Activated naive CD4-positive, alpha-beta T cell treated with anti-CD3 and anti-CD28 coated beads, Interleukin-2, amount 10 ng/mL, durations not matched to agents 7 days and 5 days (primary cell): ENCODE measurements at regions not wholly inside any gene's neighbourhood (a gene's known extent, or its start where the extent isn't known, plus 50 kb on each side); places are given as distances from the start of the nearest gene placed in this dataset.

ENCODE experiments used
- CTCF ChIA-PET: fragments of 350-600 bp; sonication (Branson Sonifier 250); formaldehyde crosslinking; loops from one replicate; lab custom pipeline; 2021; ENCODE audit warnings: antibody characterized with exemption; lab: Charles Lee
- DNase-seq: peaks from one replicate; pipeline ENCODE4 v3.0.0-alpha.2; 2020
- H3K27ac Mint-ChIP-seq: one replicate; pipeline ENCODE4 v1.8.0; 2021; ENCODE audit warnings: mild to moderate bottlenecking, moderate library complexity, mixed read lengths
- H3K27me3 Mint-ChIP-seq: one replicate; pipeline ENCODE4 v1.8.0; 2021; ENCODE audit warnings: mild to moderate bottlenecking, mixed read lengths
- H3K36me3 Mint-ChIP-seq: one replicate; pipeline ENCODE4 v1.8.0; 2021; ENCODE audit warnings: mixed read lengths
- H3K4me1 Mint-ChIP-seq: one replicate; pipeline ENCODE4 v1.8.0; 2021; ENCODE audit warnings: mixed read lengths
- H3K4me3 Mint-ChIP-seq: one replicate; pipeline ENCODE4 v1.8.0; 2021; ENCODE audit warnings: mild to moderate bottlenecking, moderate library complexity, mixed read lengths
- H3K9me3 Mint-ChIP-seq: one replicate; pipeline ENCODE4 v1.8.0; 2021; ENCODE audit warnings: mixed read lengths

- Mint-ChIP-seq H3K27me3 (peaks cover 11% of the 10 kb centered on the region), H3K36me3 (no peaks in the 10 kb centered on the region), H3K9me3 (no peaks in the 10 kb centered on the region), H3K4me3 (no peak overlapping the region), H3K27ac (no peak overlapping the region), H3K4me1 (no peaks in the 10 kb centered on the region)
- CTCF ChIA-PET: no interaction called here
- no peak for DNase-seq
Observed at GRCh38 chr6:6764764-6765434, 176.4 kb downstream of the LY86 start.

- H3K27ac Mint-ChIP-seq: no peak overlapping the region
- no peak overlapping the region for H3K4me3 Mint-ChIP-seq
- H3K27me3 Mint-ChIP-seq: peaks cover 15% of the 10 kb centered on the region
- H3K9me3 Mint-ChIP-seq: no peaks in the 10 kb centered on the region
- DNase-seq: no peak
- H3K36me3 Mint-ChIP-seq: no peaks in the 10 kb centered on the region
- no peaks in the 10 kb centered on the region for H3K4me1 Mint-ChIP-seq
- CTCF ChIA-PET: no interaction called here
Observed at GRCh38 chr6:6766230-6766905, 177.8 kb downstream of the LY86 start.

- Mint-ChIP-seq H3K27me3 (peaks cover 19% of the 10 kb centered on the region), H3K4me1 (no peaks in the 10 kb centered on the region), H3K27ac (no peak overlapping the region), H3K9me3 (no peaks in the 10 kb centered on the region), H3K36me3 (no peaks in the 10 kb centered on the region), H3K4me3 (no peak overlapping the region)
- CTCF ChIA-PET: no interaction called here
- DNase-seq: no peak
Observed at GRCh38 chr6:6769466-6769865, 180.9 kb downstream of the LY86 start.

- Mint-ChIP-seq H3K4me1 (no peaks in the 10 kb centered on the region), H3K27ac (no peak overlapping the region), H3K36me3 (no peaks in the 10 kb centered on the region), H3K4me3 (no peak overlapping the region), H3K9me3 (no peaks in the 10 kb centered on the region), H3K27me3 (peaks cover 23% of the 10 kb centered on the region)
- CTCF ChIA-PET: interaction anchor here (1.2 to 1.7 kb wide), 2 partner anchors 12 to 472 kb away, joined by 3 to 4 read pairs; no protein-coding TSS in a partner anchor
- DNase-seq: no peak
Observed at GRCh38 chr6:6771224-6771945, 182.9 kb downstream of the LY86 start.

GRCh38 chr6:6771964-6772363, 183.4 kb downstream of the LY86 start:
- Mint-ChIP-seq H3K27ac (no peak overlapping the region), H3K4me1 (no peaks in the 10 kb centered on the region), H3K27me3 (peaks cover 20% of the 10 kb centered on the region), H3K36me3 (no peaks in the 10 kb centered on the region), H3K9me3 (peaks cover 2% of the 10 kb centered on the region), H3K4me3 (no peak overlapping the region)
- CTCF ChIA-PET: interaction anchor here (1.2 to 1.7 kb wide), 2 partner anchors 12 to 471 kb away, joined by 3 to 4 read pairs; no protein-coding TSS in a partner anchor
- DNase-seq: no peak

GRCh38 chr6:6772751-6773150, 184.2 kb downstream of the LY86 start:
- H3K9me3 Mint-ChIP-seq: peaks cover 2% of the 10 kb centered on the region

GRCh38 chr6:6775074-6775473, 186.6 kb downstream of the LY86 start:
- no peaks in the 10 kb centered on the region for H3K4me1 Mint-ChIP-seq
- H3K36me3 Mint-ChIP-seq: no peaks in the 10 kb centered on the region
- no peak for DNase-seq
- peaks cover 2% of the 10 kb centered on the region for H3K9me3 Mint-ChIP-seq
- CTCF ChIA-PET: no interaction called here
- H3K27ac Mint-ChIP-seq: no peak overlapping the region
- no peak overlapping the region for H3K4me3 Mint-ChIP-seq
- peaks cover 35% of the 10 kb centered on the region for H3K27me3 Mint-ChIP-seq

More at GRCh38 chr6:6772751-6773150, 184.2 kb downstream of the LY86 start:
- Mint-ChIP-seq H3K36me3 (no peaks in the 10 kb centered on the region), H3K27me3 (peaks cover 20% of the 10 kb centered on the region), H3K4me3 (no peak overlapping the region), H3K4me1 (no peaks in the 10 kb centered on the region), H3K27ac (no peak overlapping the region)
- CTCF ChIA-PET: interaction anchor here (0.6 to 1.7 kb wide), 2 partner anchors 471 to 842 kb away, joined by 3 read pairs; no protein-coding TSS in a partner anchor
- no peak for DNase-seq

- no peaks in the 10 kb centered on the region for H3K36me3 Mint-ChIP-seq
- no peaks in the 10 kb centered on the region for H3K4me1 Mint-ChIP-seq
- no peak overlapping the region for H3K27ac Mint-ChIP-seq
- H3K9me3 Mint-ChIP-seq: peaks cover 2% of the 10 kb centered on the region
- no peak overlapping the region for H3K4me3 Mint-ChIP-seq
- peaks cover 40% of the 10 kb centered on the region for H3K27me3 Mint-ChIP-seq
- CTCF ChIA-PET: no interaction called here
- DNase-seq: no peak
Observed at GRCh38 chr6:6780231-6780630, 191.7 kb downstream of the LY86 start.

GRCh38 chr6:6781172-6781872, 192.8 kb downstream of the LY86 start:
- no peak overlapping the region for H3K27ac Mint-ChIP-seq
- no peak overlapping the region for H3K4me3 Mint-ChIP-seq
- peaks cover under 1% of the 10 kb centered on the region for H3K4me1 Mint-ChIP-seq
- peaks cover 2% of the 10 kb centered on the region for H3K9me3 Mint-ChIP-seq
- no peak for DNase-seq
- peaks cover 45% of the 10 kb centered on the region for H3K27me3 Mint-ChIP-seq
- no peaks in the 10 kb centered on the region for H3K36me3 Mint-ChIP-seq
- CTCF ChIA-PET: no interaction called here

- no peaks in the 10 kb centered on the region for H3K36me3 Mint-ChIP-seq
- H3K4me3 Mint-ChIP-seq: no peak overlapping the region
- CTCF ChIA-PET: no interaction called here
- H3K27me3 Mint-ChIP-seq: peaks cover 45% of the 10 kb centered on the region
- H3K4me1 Mint-ChIP-seq: peaks cover 2% of the 10 kb centered on the region
- no peak for DNase-seq
- H3K9me3 Mint-ChIP-seq: peaks cover under 1% of the 10 kb centered on the region
- no peak overlapping the region for H3K27ac Mint-ChIP-seq
Observed at GRCh38 chr6:6781873-6782227, 193.3 kb downstream of the LY86 start.

- no peaks in the 10 kb centered on the region for H3K9me3 Mint-ChIP-seq
- H3K4me3 Mint-ChIP-seq: no peak overlapping the region
- no peak for DNase-seq
- peaks cover 6% of the 10 kb centered on the region for H3K4me1 Mint-ChIP-seq
- no peak overlapping the region for H3K27ac Mint-ChIP-seq
- H3K36me3 Mint-ChIP-seq: no peaks in the 10 kb centered on the region
- H3K27me3 Mint-ChIP-seq: peaks cover 47% of the 10 kb centered on the region
- CTCF ChIA-PET: interaction anchor here (0.9 kb wide), 1 partner anchor 10 kb away, joined by 3 read pairs; no protein-coding TSS in a partner anchor
Observed at GRCh38 chr6:6783721-6784120, 195.2 kb downstream of the LY86 start.

- CTCF ChIA-PET: interaction anchor here (0.7 to 1.7 kb wide), 4 partner anchors 10 to 108 kb away, joined by 3 to 4 read pairs (median 4); no protein-coding TSS in a partner anchor
- no peaks in the 10 kb centered on the region for H3K36me3 Mint-ChIP-seq
- no peak for DNase-seq
- H3K9me3 Mint-ChIP-seq: no peaks in the 10 kb centered on the region
- peaks cover 42% of the 10 kb centered on the region for H3K27me3 Mint-ChIP-seq
- H3K4me1 Mint-ChIP-seq: peaks cover 6% of the 10 kb centered on the region
- no peak overlapping the region for H3K4me3 Mint-ChIP-seq
- H3K27ac Mint-ChIP-seq: no peak overlapping the region
Observed at GRCh38 chr6:6784514-6785162, 196.1 kb downstream of the LY86 start.

GRCh38 chr6:6785163-6785521, 196.6 kb downstream of the LY86 start:
- CTCF ChIA-PET: interaction anchor here (1.2 to 1.7 kb wide), 2 partner anchors 26 to 108 kb away, joined by 3 to 4 read pairs; no protein-coding TSS in a partner anchor

More at GRCh38 chr6:6785163-6785521, 196.6 kb downstream of the LY86 start:
- H3K9me3 Mint-ChIP-seq: no peaks in the 10 kb centered on the region
- peaks cover 37% of the 10 kb centered on the region for H3K27me3 Mint-ChIP-seq
- H3K4me1 Mint-ChIP-seq: peaks cover 6% of the 10 kb centered on the region
- DNase-seq: no peak
- no peak overlapping the region for H3K4me3 Mint-ChIP-seq
- H3K27ac Mint-ChIP-seq: no peak overlapping the region
- H3K36me3 Mint-ChIP-seq: no peaks in the 10 kb centered on the region
